Caco-2 (cell line): ENCODE measurements at regions not wholly inside any gene's neighbourhood (a gene's known extent, or its start where the extent isn't known, plus 50 kb on each side); places are given as distances from the start of the nearest gene placed in this dataset.

ENCODE experiments used
- BruUV-seq: library from RNA; stranded (reverse); fragments of 400-500 nt; replicated peaks from 2 replicates; lab custom pipeline; 2021; lab: Mats Ljungman, UMichigan
- CTCF ChIA-PET: fragments of 300-600 bp; sonication (Branson Sonifier 250); formaldehyde crosslinking; loops from one replicate; lab custom pipeline; 2022; ENCODE audit warnings: antibody characterized with exemption; lab: Charles Lee
- POLR2A ChIA-PET: fragments of 300-600 bp; sonication (Branson Sonifier 250); formaldehyde crosslinking; loops from one replicate; lab custom pipeline; 2022; ENCODE audit warnings: antibody characterized with exemption; lab: Charles Lee
- DNase-seq, 2 experiments: peaks; one replicate each; pipeline versions ENCODE4 v3.0.0 to v3.0.0-alpha.2; 2020 to 2022
- H3K27me3 ChIP-seq: replicated peaks from 2 replicates; pipeline ENCODE4 v1.6.0; 2011; ENCODE audit warnings: low read length; ENCODE audit not compliant: control insufficient read depth, insufficient read depth
- H3K36me3 ChIP-seq: 2 replicates; pipeline ENCODE4 v1.5.1; 2011; ENCODE audit warnings: low read length; ENCODE audit not compliant: control insufficient read depth, insufficient read depth
- H3K4me1 ChIP-seq: fragments of 250-450 bp; sonication (Bioruptor Pico); 2 replicates; pipeline ENCODE4 v1.5.1; 2020; ENCODE audit warnings: mild to moderate bottlenecking
- H3K4me3 ChIP-seq: 2 replicates; pipeline ENCODE4 v1.5.1; 2011; ENCODE audit warnings: low read depth, mild to moderate bottlenecking, control low read depth, low read length
- H3K9me3 ChIP-seq: fragments of 250-450 bp; sonication (Bioruptor Pico); 2 replicates; pipeline ENCODE4 v1.5.1; 2020; ENCODE audit warnings: mild to moderate bottlenecking, moderate library complexity
- H3K27ac Mint-ChIP-seq: one replicate; pipeline ENCODE4 v1.8.0; 2022; ENCODE audit warnings: mixed read lengths; ENCODE audit not compliant: unreplicated experiment
- H3K27me3 Mint-ChIP-seq: one replicate; pipeline ENCODE4 v1.8.0; 2022; ENCODE audit warnings: mixed read lengths; ENCODE audit not compliant: insufficient read depth, unreplicated experiment
- H3K36me3 Mint-ChIP-seq: one replicate; pipeline ENCODE4 v1.8.0; 2022; ENCODE audit warnings: mild to moderate bottlenecking, mixed read lengths; ENCODE audit not compliant: insufficient read depth, unreplicated experiment
- H3K4me1 Mint-ChIP-seq: one replicate; pipeline ENCODE4 v1.8.0; 2022; ENCODE audit warnings: low read depth, mixed read lengths; ENCODE audit not compliant: unreplicated experiment
- H3K4me3 Mint-ChIP-seq: one replicate; pipeline ENCODE4 v1.8.0; 2022; ENCODE audit warnings: mild to moderate bottlenecking, moderate library complexity, mixed read lengths; ENCODE audit not compliant: unreplicated experiment
- H3K9me3 Mint-ChIP-seq: one replicate; pipeline ENCODE4 v1.8.0; 2022; ENCODE audit warnings: mixed read lengths; ENCODE audit not compliant: unreplicated experiment
- CTCF ChIP-seq, 2 experiments: fragments of 200-600 bp in 1 of 2; IDR thresholded peaks; 1 replicate in 1 of 2; 2 replicates in 1 of 2; pipeline versions ENCODE4 v1.5.1 to v1.8.0; 2011 to 2022; ENCODE audit warnings: antibody characterized with exemption in 1 of 2, control low read depth in 1 of 2, inconsistent platforms in 1 of 2, low read depth in 1 of 2, low read length in 1 of 2, mild to moderate bottlenecking in 1 of 2, moderate library complexity in 1 of 2; ENCODE audit not compliant: insufficient read depth in 1 of 2, severe bottlenecking in 1 of 2, unreplicated experiment in 1 of 2
- intact Hi-C: fragments of 100-400 bp; cut with micrococcal nuclease; formaldehyde crosslinking; loops from one replicate; pipeline ENCODE4 v1.10.0; 2022; ENCODE audit not compliant: unreplicated experiment

- H3K36me3 Mint-ChIP-seq = no peaks in the 10 kb centered on the region
- no peak overlapping the region for H3K4me3 Mint-ChIP-seq
- DNase-seq = no peak
- no peaks in the 10 kb centered on the region for H3K4me1 ChIP-seq
- no peak overlapping the region for H3K4me3 ChIP-seq
- POLR2A ChIA-PET = no interaction called here
- CTCF ChIA-PET = no interaction called here
- no peaks in the 10 kb centered on the region for H3K9me3 Mint-ChIP-seq
- H3K36me3 ChIP-seq = no peaks in the 10 kb centered on the region
- TF ChIP-seq CTCF (IDR thresholded peaks at IDR 0.05; ENCODE audit: insufficient read depth in 1 of 2, low read depth in 1 of 2, low read length in 1 of 2, severe bottlenecking in 1 of 2, unreplicated experiment in 1 of 2) = no peak
- H3K4me1 Mint-ChIP-seq = no peaks in the 10 kb centered on the region
- H3K27me3 ChIP-seq = no peaks in the 10 kb centered on the region; the same call in 1 of the 2 replicates
- no peaks in the 10 kb centered on the region for H3K9me3 ChIP-seq
- intact Hi-C loops = no loop called here
- no peak overlapping the region for H3K27ac Mint-ChIP-seq
- H3K27me3 Mint-ChIP-seq = peaks cover 29% of the 10 kb centered on the region
- BruUV-seq = no TSS peak
These were observed 66.5 kb upstream of the HEY2 start for GRCh38 chr6:125682939-125683338.

GRCh38 chr6:125688138-125688537 lies 61.3 kb upstream of the HEY2 start:
- intact Hi-C loops = no loop called here
- BruUV-seq = no TSS peak
- CTCF ChIA-PET = no interaction called here
- no peaks in the 10 kb centered on the region for H3K27me3 ChIP-seq
- POLR2A ChIA-PET = no interaction called here
- Mint-ChIP-seq H3K4me1 (no peaks in the 10 kb centered on the region), H3K9me3 (no peaks in the 10 kb centered on the region), H3K27ac (no peak overlapping the region), H3K4me3 (no peak overlapping the region), H3K36me3 (no peaks in the 10 kb centered on the region), H3K27me3 (peaks cover 27% of the 10 kb centered on the region)
- no peak overlapping the region for H3K4me3 ChIP-seq
- H3K9me3 ChIP-seq = no peaks in the 10 kb centered on the region; the same call in 1 of the 2 replicates
- H3K4me1 ChIP-seq = no peaks in the 10 kb centered on the region
- no peaks in the 10 kb centered on the region for H3K36me3 ChIP-seq
- no peak for DNase-seq
- TF ChIP-seq CTCF (IDR thresholded peaks at IDR 0.05; ENCODE audit: insufficient read depth in 1 of 2, low read depth in 1 of 2, low read length in 1 of 2, severe bottlenecking in 1 of 2, unreplicated experiment in 1 of 2) = no peak

GRCh38 chr6:125693480-125693879 lies 56.0 kb upstream of the HEY2 start:
- no TSS peak for BruUV-seq
- intact Hi-C loops = no loop called here
- TF ChIP-seq CTCF (IDR thresholded peaks at IDR 0.05; ENCODE audit: insufficient read depth in 1 of 2, low read depth in 1 of 2, low read length in 1 of 2, severe bottlenecking in 1 of 2, unreplicated experiment in 1 of 2) = no peak
- Histone ChIP-seq H3K4me3 (no peak overlapping the region), H3K27me3 (no peaks in the 10 kb centered on the region), H3K36me3 (no peaks in the 10 kb centered on the region), H3K4me1 (no peaks in the 10 kb centered on the region), H3K9me3 (no peaks in the 10 kb centered on the region; the same call in 1 of the 2 replicates)
- no peaks in the 10 kb centered on the region for H3K9me3 Mint-ChIP-seq
- ChIA-PET POLR2A (no interaction called here), CTCF (no interaction called here)
- no peaks in the 10 kb centered on the region for H3K36me3 Mint-ChIP-seq
- H3K27ac Mint-ChIP-seq = no peak overlapping the region
- no peaks in the 10 kb centered on the region for H3K4me1 Mint-ChIP-seq
- no peak for DNase-seq
- H3K27me3 Mint-ChIP-seq = peaks cover 18% of the 10 kb centered on the region
- no peak overlapping the region for H3K4me3 Mint-ChIP-seq
